ENCODE measurements at regions not wholly inside any gene's neighbourhood (a gene's known extent, or its start where the extent isn't known, plus 50 kb on each side); places are given as distances from the start of the nearest gene placed in this dataset.

DNA sequence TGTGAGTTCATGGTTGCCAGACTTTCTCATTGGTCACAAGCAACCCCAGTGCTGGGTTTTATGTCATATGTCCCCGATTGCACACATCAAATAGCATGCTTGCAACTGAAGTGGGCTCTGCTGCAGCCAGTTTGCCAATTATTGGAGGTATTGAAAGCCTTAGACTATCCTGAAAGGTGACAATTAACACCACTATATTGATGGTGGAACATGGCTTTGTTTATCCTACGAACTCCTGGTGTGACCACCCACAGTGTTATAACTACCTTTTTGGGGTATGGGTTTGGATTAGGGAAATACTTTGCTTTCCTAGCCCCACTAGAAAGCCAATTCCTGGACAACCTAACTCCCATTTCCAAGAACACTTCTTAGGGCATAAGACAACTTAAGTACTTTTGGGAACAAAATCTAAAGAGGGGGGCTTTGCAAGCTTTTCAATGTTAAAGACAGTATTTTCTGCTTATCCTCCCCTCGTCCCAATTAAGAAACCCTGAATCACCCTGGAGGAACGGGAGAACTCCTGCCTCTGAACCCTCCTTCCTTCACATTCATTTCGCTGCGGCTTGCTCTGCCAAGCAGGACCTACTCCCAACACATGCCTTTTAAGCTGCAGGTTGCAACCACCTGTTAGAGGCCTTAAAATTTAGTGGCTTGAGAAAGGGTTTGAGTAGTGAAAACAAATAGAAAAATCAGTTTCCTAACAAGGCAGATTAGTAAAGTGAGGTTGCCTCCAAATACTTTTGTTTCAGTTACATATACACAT, 80.3 kb upstream of the RBM19 start:
- H3K27ac ChIP-seq: no peak overlapping the region

DNA sequence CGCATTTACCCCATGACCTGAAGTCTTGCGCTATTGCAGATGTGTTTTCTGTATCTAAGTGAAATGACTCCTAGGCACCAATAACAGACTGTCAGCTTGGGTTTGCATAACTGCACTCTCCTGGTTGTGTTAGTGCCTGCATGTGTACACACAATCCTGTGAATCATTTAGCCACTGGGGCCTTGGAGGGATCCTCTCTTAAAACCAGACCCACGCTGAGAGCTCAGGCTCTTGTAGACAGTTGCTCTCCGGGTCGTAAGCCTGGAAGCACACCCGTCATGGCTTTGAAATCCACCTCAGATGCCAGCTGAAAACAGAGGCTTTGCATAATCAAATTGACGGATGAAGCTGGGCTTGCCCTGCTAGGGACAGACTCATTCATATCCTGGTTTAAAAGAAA, 79.2 kb upstream of the RBM19 start:
- TF ChIP-seq CTCF (conservative IDR thresholded peaks at IDR 0.05): no peak

More for the DNA sequence above, 80.3 kb upstream of the RBM19 start:
- TF ChIP-seq CTCF (conservative IDR thresholded peaks at IDR 0.05): no peak

DNA sequence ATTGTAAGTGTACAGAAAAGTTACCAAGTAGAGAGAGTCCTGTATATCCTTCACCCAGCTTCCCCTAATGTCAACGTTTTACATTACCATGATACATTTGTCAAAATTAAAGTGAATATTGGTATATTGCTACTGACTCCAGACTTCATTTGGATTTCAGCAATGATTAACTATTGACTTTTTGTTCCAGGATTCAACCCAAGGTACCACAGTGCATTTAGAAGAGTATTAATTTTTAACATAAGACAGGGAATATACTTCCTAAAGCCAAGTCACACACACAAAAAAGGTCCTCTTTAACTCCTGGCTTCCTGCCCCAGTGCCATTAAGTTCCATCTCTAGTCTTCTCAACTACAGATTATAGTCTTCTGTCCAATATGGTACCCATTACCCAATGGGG, 75.5 kb upstream of the RBM19 start:
- no peak for TF ChIP-seq CTCF (conservative IDR thresholded peaks at IDR 0.05)
- no peak overlapping the region for H3K27ac ChIP-seq

More for the DNA sequence above, 79.2 kb upstream of the RBM19 start:
- H3K27ac ChIP-seq: no peak overlapping the region

DNA sequence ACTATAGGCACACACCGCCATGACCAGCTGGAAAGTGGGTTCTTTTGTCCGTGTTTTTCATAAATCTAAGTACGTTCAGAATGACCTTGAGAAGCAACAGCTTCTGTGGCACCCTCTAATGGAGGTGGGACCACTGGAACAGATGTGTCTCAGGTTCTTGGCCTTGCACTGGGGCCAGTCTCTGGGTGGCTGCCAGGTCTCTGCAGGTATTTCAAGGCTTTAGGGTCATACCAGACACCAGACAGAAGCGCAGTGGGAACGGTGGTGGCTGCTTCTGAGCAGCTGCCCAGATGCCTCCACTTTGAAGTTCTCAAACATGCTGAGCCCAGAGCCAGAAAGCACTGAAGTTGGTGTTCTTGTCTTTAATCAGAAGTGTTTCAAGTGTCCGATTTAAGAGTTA, 75.0 kb upstream of the RBM19 start:
- no peak overlapping the region for H3K27ac ChIP-seq
- no peak for TF ChIP-seq CTCF (conservative IDR thresholded peaks at IDR 0.05)

- TF ChIP-seq CTCF (conservative IDR thresholded peaks at IDR 0.05): no peak
- no peak overlapping the region for H3K27ac ChIP-seq
Observed at GRCh38 chr12:114038962-114039361, 72.8 kb upstream of the RBM19 start.

- TF ChIP-seq CTCF (conservative IDR thresholded peaks at IDR 0.05): no peak
- no peak overlapping the region for H3K27ac ChIP-seq
Observed at GRCh38 chr12:114032801-114033200, 66.7 kb upstream of the RBM19 start.

GRCh38 chr12:114030451-114030850, 64.3 kb upstream of the RBM19 start:
- H3K27ac ChIP-seq: no peak overlapping the region
- no peak for TF ChIP-seq CTCF (conservative IDR thresholded peaks at IDR 0.05)

All from VCaP (cell line).